Central memory CD4-positive, alpha-beta T cell (primary cell): ENCODE measurements at regions not wholly inside any gene's neighbourhood (a gene's known extent, or its start where the extent isn't known, plus 50 kb on each side); places are given as distances from the start of the nearest gene placed in this dataset.

Experiments used
- DNase-seq: peaks from one replicate; pipeline ENCODE4 v3.0.0; 2022

- DNase-seq = no peak
These were observed 488.7 kb downstream of the RSL24D1 start for GRCh38 chr15:54707805-54708752.

DNA sequence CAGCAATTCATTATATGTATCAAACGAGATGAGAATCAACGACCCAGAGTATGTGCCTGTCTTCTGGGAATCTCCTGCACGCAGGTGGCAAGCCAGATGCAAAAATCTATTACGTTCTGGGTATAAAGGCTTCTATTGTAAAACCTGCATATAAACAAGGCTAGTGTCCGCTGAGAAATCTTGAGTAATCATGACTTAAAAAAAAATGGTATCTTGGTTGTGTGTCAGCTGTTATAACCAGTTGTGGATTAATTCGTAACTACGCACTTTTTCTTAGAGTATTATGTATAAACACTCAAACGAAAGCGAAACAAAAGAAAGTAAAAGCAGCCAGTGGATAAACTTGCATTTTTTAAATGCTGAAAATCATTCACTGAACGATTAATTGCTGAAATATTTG lies 509.1 kb downstream of the RSL24D1 start:
- DNase-seq = no peak
